ENCODE measurements at regions not wholly inside any gene's neighbourhood (a gene's known extent, or its start where the extent isn't known, plus 50 kb on each side); places are given as distances from the start of the nearest gene placed in this dataset.

- no peak for DNase-seq
These were observed 104.4 kb downstream of the CYRIA start for GRCh38 chr2:16561251-16561650.

- no peak for DNase-seq
These were observed 106.2 kb downstream of the CYRIA start for GRCh38 chr2:16559278-16560067.

- no peak for DNase-seq
These were observed 111.5 kb downstream of the CYRIA start for GRCh38 chr2:16554060-16554583.

GRCh38 chr2:16553226-16553625 lies 112.4 kb downstream of the CYRIA start:
- DNase-seq: no peak

GRCh38 chr2:16552202-16552601 lies 113.4 kb downstream of the CYRIA start:
- DNase-seq: no peak

GRCh38 chr2:16548036-16548435 lies 117.6 kb downstream of the CYRIA start:
- DNase-seq: no peak

- no peak for DNase-seq
These were observed 119.4 kb downstream of the CYRIA start for GRCh38 chr2:16546128-16546754.

- no peak for DNase-seq
These were observed 126.9 kb downstream of the CYRIA start for GRCh38 chr2:16538707-16539106.

GRCh38 chr2:16537347-16537746 lies 128.3 kb downstream of the CYRIA start:
- no peak for DNase-seq

GRCh38 chr2:16526193-16526592 lies 139.4 kb downstream of the CYRIA start:
- DNase-seq: no peak

GRCh38 chr2:16525265-16525887 lies 140.3 kb downstream of the CYRIA start:
- no peak for DNase-seq

- no peak for DNase-seq
These were observed 141.9 kb downstream of the CYRIA start for GRCh38 chr2:16523711-16524110.

GRCh38 chr2:16522031-16522831 lies 143.4 kb downstream of the CYRIA start:
- no peak for DNase-seq

- no peak for DNase-seq
These were observed 144.7 kb downstream of the CYRIA start for GRCh38 chr2:16520891-16521290.

GRCh38 chr2:16515696-16516095 lies 149.9 kb downstream of the CYRIA start:
- no peak for DNase-seq

GRCh38 chr2:16513626-16514025 lies 152.0 kb downstream of the CYRIA start:
- no peak for DNase-seq

- DNase-seq: no peak
These were observed 154.6 kb downstream of the CYRIA start for GRCh38 chr2:16511041-16511440.

GRCh38 chr2:16509042-16509441 lies 156.6 kb downstream of the CYRIA start:
- no peak for DNase-seq

- no peak for DNase-seq
These were observed 157.2 kb downstream of the CYRIA start for GRCh38 chr2:16508490-16508851.

GRCh38 chr2:16507655-16508489 lies 157.8 kb downstream of the CYRIA start:
- no peak for DNase-seq

- no peak for DNase-seq
These were observed 159.3 kb downstream of the CYRIA start for GRCh38 chr2:16506366-16506765.

Measured in T-helper 9 cell (primary cell).